ENCODE measurements at regions not wholly inside any gene's neighbourhood (a gene's known extent, or its start where the extent isn't known, plus 50 kb on each side); places are given as distances from the start of the nearest gene placed in this dataset.

DNA sequence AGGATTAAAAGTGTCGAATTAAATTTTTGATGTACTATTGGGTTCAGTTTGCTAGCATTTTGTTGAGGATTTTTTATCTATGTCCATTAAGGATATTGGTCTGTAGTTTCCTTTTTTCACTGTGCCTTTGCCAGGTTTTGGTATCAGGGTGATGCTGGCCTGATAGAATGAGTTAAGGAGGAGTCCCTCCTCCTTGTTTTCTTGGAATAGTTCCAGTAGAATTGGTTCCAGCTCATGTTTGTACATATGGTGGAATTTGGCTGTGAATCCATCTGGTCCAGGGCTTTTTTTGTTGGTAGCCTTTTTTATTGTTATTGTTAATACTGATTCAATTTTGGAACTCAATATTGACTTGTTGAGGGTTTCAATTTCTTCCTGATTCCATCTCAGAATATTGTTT lies 141.8 kb downstream of the SIM1 start:
- DNase-seq (ENCODE audit: low read depth), result peak; percentile 32
- TF ChIP-seq, protein P1, sequence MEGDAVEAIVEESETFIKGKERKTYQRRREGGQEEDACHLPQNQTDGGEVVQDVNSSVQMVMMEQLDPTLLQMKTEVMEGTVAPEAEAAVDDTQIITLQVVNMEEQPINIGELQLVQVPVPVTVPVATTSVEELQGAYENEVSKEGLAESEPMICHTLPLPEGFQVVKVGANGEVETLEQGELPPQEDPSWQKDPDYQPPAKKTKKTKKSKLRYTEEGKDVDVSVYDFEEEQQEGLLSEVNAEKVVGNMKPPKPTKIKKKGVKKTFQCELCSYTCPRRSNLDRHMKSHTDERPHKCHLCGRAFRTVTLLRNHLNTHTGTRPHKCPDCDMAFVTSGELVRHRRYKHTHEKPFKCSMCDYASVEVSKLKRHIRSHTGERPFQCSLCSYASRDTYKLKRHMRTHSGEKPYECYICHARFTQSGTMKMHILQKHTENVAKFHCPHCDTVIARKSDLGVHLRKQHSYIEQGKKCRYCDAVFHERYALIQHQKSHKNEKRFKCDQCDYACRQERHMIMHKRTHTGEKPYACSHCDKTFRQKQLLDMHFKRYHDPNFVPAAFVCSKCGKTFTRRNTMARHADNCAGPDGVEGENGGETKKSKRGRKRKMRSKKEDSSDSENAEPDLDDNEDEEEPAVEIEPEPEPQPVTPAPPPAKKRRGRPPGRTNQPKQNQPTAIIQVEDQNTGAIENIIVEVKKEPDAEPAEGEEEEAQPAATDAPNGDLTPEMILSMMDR (conservative IDR thresholded peaks at IDR 0.05; ENCODE audit: control insufficient read depth, insufficient read depth, low read depth, low read length), result no peak
- no peak overlapping the region for H3K4me3 ChIP-seq (ENCODE audit: control insufficient read depth, low read depth, low read length)

DNA sequence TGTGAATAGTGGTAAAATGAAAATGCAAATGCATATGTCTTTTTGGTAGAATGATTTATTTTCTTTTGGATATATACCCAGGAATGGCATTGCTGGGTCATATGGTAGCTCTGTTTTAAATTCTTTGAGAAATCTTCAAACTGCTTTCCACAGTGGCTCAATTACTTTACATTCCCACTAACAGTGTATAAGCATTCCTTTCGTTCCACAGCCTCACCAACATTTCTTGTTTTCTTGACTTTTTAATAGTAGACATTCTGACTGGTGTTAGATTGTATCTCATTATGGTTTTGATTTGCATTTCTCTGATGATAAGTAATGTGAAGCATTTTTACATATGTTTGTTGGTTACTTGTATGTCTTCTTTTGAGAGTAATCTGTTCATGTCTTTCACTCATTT lies 144.0 kb downstream of the SIM1 start:
- no peak overlapping the region for H3K4me3 ChIP-seq (ENCODE audit: control insufficient read depth, low read depth, low read length)
- TF ChIP-seq, protein P1 (conservative IDR thresholded peaks at IDR 0.05; ENCODE audit: control insufficient read depth, insufficient read depth, low read depth, low read length), result no peak
- DNase-seq (ENCODE audit: low read depth), result no peak

- TF ChIP-seq, protein P1 (conservative IDR thresholded peaks at IDR 0.05; ENCODE audit: control insufficient read depth, insufficient read depth, low read depth, low read length), result no peak
- H3K4me3 ChIP-seq (ENCODE audit: control insufficient read depth, low read depth, low read length), result no peak overlapping the region
- DNase-seq (ENCODE audit: low read depth), result no peak
These were observed 147.7 kb downstream of the SIM1 start for GRCh38 chr6:100317031-100317430.

DNA sequence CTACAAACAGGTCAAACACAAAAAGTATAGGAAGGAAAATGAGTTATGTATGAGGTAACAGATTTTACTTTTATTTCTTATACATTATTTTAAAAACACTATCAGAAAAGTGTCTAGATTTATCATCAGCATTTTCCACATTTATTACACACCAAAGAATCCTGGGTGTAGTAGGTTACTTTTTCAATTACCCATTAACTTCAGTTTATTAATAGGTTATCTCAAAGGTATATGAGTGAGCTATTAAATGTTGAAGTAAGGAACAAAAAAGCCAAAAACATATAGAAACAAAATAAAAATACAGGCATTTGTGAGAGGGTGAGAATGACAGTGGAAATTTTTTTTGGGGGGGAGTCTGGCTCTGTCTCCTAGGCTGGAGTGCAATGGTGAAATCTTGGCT lies 150.5 kb downstream of the SIM1 start:
- TF ChIP-seq, protein P1 (conservative IDR thresholded peaks at IDR 0.05; ENCODE audit: control insufficient read depth, insufficient read depth, low read depth, low read length), result no peak
- no peak for DNase-seq (ENCODE audit: low read depth)
- H3K4me3 ChIP-seq (ENCODE audit: control insufficient read depth, low read depth, low read length), result no peak overlapping the region

- peak; percentile 15 for DNase-seq (ENCODE audit: low read depth)
- H3K4me3 ChIP-seq (ENCODE audit: control insufficient read depth, low read depth, low read length), result no peak overlapping the region
- TF ChIP-seq, protein P1 (conservative IDR thresholded peaks at IDR 0.05; ENCODE audit: control insufficient read depth, insufficient read depth, low read depth, low read length), result no peak
These were observed 152.9 kb downstream of the SIM1 start for GRCh38 chr6:100311707-100312251.

DNA sequence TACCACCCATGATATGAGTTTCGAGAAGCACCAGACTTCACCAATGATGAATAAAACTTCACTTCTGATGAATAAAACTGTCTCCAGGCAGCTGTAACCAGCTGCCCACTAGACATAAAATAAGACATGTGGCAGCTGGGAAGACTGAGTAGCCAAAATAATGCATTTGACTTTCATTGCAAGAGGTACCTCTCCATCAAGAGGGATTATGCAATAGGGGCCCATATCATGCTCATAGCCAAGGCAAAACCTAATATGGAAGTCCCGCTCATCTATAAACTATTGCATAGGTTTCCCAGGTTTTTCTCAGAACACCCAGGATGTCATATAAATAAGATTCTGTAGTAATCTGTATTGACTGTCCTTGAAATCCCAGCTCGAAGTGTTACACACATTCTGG lies 155.5 kb downstream of the SIM1 start:
- DNase-seq (ENCODE audit: low read depth), result no peak
- H3K4me3 ChIP-seq (ENCODE audit: control insufficient read depth, low read depth, low read length), result no peak overlapping the region
- TF ChIP-seq, protein P1 (conservative IDR thresholded peaks at IDR 0.05; ENCODE audit: control insufficient read depth, insufficient read depth, low read depth, low read length), result no peak

- TF ChIP-seq, protein P1 (conservative IDR thresholded peaks at IDR 0.05; ENCODE audit: control insufficient read depth, insufficient read depth, low read depth, low read length), result no peak
- no peak overlapping the region for H3K4me3 ChIP-seq (ENCODE audit: control insufficient read depth, low read depth, low read length)
- DNase-seq (ENCODE audit: low read depth), result no peak
These were observed 157.2 kb downstream of the SIM1 start for GRCh38 chr6:100307561-100307960.
